NCI-H2029 treated with DMSO at 0.1 percent for 48 hours (cell line): ENCODE measurements at regions not wholly inside any gene's neighbourhood (a gene's known extent, or its start where the extent isn't known, plus 50 kb on each side); places are given as distances from the start of the nearest gene placed in this dataset.
"Not testable (repeated sequence)": the region's sequence is repeated elsewhere in the genome, so short reads cannot be mapped to it uniquely, and the experiment has no call there.

ENCODE experiments used
- DNase-seq: peaks from one replicate; lab custom pipeline; 2025; lab: John Stamatoyannopoulos, UW

DNA sequence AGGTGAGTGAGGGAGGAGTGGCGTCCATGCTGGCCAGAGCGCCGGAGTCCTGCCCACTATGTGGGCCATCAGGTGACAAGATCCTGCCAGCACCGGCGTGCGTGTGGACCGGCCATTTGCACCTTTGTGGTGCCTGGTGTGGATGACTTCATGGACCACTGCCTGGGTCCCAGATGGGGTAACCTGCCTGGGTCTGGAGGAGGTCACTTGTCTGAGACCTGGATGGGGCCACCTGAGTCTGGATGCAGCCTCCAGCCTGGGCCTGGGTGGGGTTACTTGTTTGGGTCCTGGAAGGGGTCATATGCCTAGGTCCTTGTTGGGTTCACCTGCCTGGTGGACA, 299.6 kb downstream of the NDUFA10 start:
- DNase-seq, result no peak

DNA sequence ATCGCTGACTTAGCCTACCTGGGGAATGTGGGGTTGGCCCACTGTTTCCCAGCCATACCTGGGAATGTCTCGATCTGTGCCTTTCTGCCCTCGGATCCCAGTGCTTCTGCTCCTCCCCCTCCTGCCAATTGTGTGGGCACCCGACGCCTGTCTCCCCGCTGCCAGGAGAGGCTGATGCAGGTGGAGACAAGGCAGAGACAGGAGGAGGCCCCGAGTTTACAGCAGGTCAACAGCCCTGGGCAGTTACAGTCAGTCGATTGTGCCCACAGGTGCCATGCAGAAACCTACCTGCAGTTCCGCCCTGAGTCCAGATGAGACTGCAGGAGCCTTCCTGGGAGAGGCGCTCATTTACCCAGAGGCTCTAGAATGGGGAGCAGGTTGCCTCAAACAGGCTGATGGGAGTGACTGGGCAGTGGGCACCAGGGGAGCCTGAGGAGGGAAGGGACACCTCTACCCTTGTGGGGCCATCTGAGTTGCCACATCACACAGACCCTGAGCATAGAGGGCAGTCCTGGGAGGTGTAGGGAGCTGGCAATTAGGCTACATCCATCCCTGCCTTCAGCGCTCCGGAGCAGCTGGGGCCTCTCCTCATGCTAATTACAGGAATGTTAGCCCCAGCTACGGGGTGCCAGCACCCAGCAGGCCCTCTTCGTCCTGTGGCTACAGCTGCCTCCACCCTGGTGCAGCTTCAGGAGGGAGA, 300.1 kb downstream of the NDUFA10 start:
- DNase-seq, result no peak

- DNase-seq, result no peak
Observed at GRCh38 chr2:239724194-239724849, 300.8 kb downstream of the NDUFA10 start.

- no peak for DNase-seq
Observed at GRCh38 chr2:239723486-239724193, 301.5 kb downstream of the NDUFA10 start.

- DNase-seq, result no peak
Observed at GRCh38 chr2:239722760-239723470, 302.2 kb downstream of the NDUFA10 start.

DNA sequence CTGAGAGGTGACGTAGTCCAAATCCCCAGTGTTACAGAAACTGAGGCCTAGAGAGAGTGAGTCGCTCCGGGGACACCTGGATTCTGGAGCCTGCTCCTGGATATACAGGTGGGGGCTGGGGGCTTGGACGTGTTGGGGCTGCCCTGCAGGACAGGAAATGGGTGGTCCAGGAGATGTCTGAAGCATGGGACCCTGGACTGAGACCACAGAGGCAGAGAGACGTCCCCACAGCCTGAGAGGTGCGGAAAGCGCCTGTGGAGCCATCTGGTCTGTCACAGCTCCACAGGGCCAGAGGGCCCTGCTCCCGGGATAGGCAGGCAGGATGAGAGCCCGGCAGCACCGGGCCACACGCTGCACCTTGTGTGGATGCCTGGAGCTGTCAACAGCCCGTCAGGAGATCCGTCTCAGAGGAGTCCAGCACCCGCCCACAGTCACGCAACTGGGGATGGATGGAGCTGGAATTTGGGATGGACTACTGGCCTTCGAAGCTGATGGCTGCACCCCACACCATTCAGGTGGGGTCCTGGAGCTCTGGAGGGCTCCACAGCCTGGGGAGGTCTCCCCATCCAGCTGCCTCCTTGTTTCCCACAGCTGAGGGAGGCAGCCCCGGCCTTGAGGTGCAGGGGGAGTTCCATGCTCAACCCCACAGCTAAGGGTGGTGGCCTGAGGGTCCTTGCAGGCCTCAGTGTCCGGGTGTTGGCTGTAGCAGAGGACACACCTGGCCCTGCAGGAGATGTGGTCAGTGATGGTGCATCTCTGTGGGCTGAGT, 303.0 kb downstream of the NDUFA10 start:
- no peak for DNase-seq

GRCh38 chr2:239721531-239721930, 303.6 kb downstream of the NDUFA10 start:
- no peak for DNase-seq

GRCh38 chr2:239720361-239721360, 304.5 kb downstream of the NDUFA10 start:
- no peak for DNase-seq

- no peak for DNase-seq
Observed at GRCh38 chr2:239719791-239720360, 305.3 kb downstream of the NDUFA10 start.

DNA sequence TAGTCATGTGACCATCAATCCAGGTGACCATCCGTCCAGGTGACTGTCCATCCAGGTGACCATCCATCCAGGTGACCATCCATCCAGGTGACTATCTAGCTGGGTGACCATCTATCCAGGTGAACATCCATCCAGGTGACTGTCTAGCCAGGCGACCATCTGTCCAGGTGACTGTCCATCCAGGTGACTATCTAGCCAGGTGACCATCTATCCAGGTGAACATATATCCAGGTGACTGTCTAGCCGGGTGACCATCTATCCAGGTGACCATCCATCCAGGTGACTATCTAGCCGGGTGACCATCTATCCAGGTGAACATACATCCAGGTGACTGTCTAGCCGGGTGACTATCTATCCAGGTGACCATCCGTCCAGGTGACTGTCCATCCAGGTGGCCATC, 306.2 kb downstream of the NDUFA10 start:
- DNase-seq, result not testable (repeated sequence)

- no peak for DNase-seq
Observed at GRCh38 chr2:239717706-239718105, 307.4 kb downstream of the NDUFA10 start.

DNA sequence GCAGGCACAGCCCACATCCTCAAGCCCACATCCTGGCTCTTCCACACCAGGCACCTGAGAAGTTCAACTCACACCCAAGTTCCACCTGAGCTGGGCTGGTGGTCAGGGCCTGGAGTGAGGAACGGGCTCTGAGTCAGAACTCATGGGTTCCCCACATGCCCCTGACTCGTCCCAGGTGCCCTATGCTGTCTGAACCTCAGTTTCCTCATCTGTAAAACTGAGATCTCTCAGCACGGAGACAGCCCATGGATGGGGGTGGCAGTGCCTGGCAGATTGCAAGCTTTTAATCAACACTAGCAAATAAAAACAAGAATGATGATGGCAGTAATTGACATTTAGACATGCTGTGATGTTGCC, 307.8 kb downstream of the NDUFA10 start:
- DNase-seq, result no peak

DNA sequence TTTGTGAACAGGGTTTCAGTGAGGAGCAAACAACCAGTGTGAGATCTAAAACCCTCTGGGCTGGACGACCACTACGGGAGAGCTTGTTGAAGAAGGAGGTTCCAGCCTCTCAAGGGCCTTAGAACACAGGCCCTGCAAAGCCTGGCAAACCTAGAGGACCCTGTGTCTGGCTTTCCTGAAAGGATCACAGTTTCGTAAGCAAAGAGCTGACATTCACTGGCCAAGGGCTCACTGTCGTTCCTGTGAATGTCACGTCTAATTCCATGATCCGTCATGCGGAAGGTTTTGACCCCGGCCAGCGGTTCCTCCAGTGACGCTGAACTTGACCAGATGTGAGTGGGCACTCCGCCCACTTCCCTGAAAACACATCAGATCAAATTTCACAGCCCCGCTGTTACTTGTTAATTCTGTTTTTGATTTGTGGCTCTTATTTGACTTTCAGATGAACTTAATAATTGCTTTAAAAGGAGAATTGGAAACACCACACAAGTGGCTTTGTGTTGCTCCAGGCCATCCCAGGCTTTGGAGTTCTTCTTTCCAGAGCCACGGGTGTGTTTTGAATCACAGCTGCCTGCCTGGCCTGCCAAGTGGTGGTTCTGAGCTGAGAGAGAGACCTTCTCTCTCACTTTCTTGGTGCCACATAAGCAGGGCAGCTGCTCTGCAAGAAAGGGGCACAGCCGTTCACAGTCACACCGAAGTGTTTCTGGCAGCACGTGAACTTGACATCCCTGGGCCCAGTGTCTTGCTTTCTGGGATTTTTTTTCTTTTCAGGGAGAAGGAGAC, 308.4 kb downstream of the NDUFA10 start:
- no peak for DNase-seq

DNA sequence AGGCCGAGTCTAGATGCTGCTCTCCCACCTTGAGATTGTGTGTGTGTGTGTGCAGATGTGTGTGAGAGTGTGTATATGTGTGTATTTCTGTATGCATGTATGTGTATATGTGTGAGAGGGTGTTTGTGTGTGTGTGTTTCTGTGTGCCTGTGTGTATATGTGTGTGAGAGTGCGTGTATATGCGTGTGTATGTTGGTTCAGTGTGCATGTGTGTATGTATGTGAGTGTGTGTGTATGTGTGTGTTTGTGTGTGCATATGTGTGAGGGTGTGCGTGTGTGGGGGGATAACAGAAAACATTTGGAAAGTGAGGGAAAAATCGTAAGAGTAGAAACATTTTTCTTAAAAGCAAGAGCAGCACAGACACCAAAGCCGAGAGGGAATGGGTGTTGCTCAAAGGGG, 309.1 kb downstream of the NDUFA10 start:
- no peak for DNase-seq

DNA sequence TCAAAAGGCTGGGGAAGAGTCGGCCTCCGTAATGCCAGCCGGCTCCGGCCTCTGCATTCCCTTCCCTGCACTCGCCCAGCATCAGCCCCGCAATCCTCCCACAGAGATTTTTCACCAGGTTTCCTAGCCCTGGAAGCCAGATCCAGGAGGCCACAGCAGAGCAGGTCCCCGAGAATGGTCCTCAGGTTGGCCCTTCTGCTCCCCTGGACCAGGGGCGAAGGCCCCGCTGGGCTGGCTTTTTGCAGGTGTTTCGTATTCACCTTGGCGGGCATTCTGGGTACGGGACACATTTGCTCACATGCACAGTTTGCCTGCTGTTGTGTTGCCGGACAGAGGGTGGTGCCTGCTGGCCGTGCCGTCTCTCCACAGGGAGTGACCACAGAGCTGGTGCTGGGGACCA, 309.5 kb downstream of the NDUFA10 start:
- DNase-seq, result no peak

DNA sequence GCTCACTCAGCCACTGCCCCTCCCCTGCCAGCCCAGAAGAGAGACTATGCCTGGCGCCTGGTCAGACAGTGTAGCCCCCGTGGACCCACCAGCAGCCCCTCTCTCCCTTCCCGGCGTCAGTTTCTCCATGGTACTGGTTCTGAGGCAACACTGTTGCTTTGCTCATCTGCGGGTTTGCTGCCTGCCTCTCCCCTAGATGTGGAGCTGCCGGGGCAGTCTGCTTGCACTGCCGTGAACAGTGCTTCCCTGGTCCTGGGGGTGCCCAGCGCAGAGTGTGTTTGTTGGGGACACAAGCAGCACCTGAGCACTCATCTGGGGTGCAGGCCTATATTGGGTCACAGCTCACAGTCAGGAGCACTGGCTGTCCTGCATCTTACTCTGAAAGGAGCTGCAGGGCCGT, 309.9 kb downstream of the NDUFA10 start:
- no peak for DNase-seq

GRCh38 chr2:239714116-239714515, 311.0 kb downstream of the NDUFA10 start:
- no peak for DNase-seq

- DNase-seq, result no peak
Observed at GRCh38 chr2:239712755-239713154, 311.9 kb upstream of the HDAC4 start.

- DNase-seq, result no peak
Observed at GRCh38 chr2:239711911-239712570, 311.2 kb upstream of the HDAC4 start.
